Vagina (tissue), 2 donors: ENCODE measurements at regions not wholly inside any gene's neighbourhood (a gene's known extent, or its start where the extent isn't known, plus 50 kb on each side); places are given as distances from the start of the nearest gene placed in this dataset.

Experiments used
- DNase-seq, 2 donors: peaks; one replicate each; pipeline ENCODE4 v3.0.0-alpha.2; 2017; ENCODE audit errors: extremely low spot score in 2 of 2
- H3K27ac ChIP-seq: fragments of 200-600 bp; sonication (generic); one replicate; pipeline ENCODE4 v1.5.1; 2019
- H3K27me3 ChIP-seq: fragments of 200-600 bp; sonication (generic); one replicate; pipeline ENCODE4 v1.5.1; 2019
- H3K36me3 ChIP-seq, 2 donors: fragments of 200-600 bp; sonication (generic); one replicate each; pipeline ENCODE4 v1.5.1; 2017 to 2019
- H3K4me1 ChIP-seq: fragments of 200-600 bp; sonication (generic); one replicate; pipeline ENCODE4 v1.5.1; 2019
- H3K4me3 ChIP-seq, 2 donors: fragments of 200-600 bp; sonication (generic); 1 replicate in 1 of 2; 2 replicates in 1 of 2; pipeline ENCODE4 v1.5.1; 2016 to 2019
- H3K9me3 ChIP-seq: fragments of 200-600 bp; sonication (generic); one replicate; pipeline ENCODE4 v1.5.1; 2019
- POLR2A ChIP-seq, 2 donors: fragments of 450-650 bp; IDR thresholded peaks; one replicate each; pipeline ENCODE4 v1.6.1; 2017; ENCODE audit warnings: antibody characterized with exemption in 2 of 2, mild to moderate bottlenecking in 2 of 2, moderate library complexity in 2 of 2
- POLR2AphosphoS5 ChIP-seq, 2 donors: sonication (generic); formaldehyde crosslinking; IDR thresholded peaks; one replicate each; pipeline ENCODE4 v1.9.0; 2017; ENCODE audit warnings: antibody characterized with exemption in 2 of 2, mild to moderate bottlenecking in 2 of 2, low read depth in 1 of 2; ENCODE audit not compliant: insufficient read depth in 1 of 2
- intact Hi-C: fragments of 100-400 bp; cut with DNase I; formaldehyde crosslinking; loops from one replicate; pipeline ENCODE4 v1.15.1; 2023
- TF ChIP-seq, protein P1 (sequence below), 3 experiments: fragments of 450-650 bp in 2 of 3; fragments of 200-600 bp in 1 of 3; sonication (generic) in 1 of 3; IDR thresholded peaks; one replicate each; pipeline ENCODE4 v1.5.1; 2017 to 2019; ENCODE audit warnings: antibody characterized with exemption in 3 of 3, mild to moderate bottlenecking in 2 of 3, moderate library complexity in 2 of 3

DNA sequence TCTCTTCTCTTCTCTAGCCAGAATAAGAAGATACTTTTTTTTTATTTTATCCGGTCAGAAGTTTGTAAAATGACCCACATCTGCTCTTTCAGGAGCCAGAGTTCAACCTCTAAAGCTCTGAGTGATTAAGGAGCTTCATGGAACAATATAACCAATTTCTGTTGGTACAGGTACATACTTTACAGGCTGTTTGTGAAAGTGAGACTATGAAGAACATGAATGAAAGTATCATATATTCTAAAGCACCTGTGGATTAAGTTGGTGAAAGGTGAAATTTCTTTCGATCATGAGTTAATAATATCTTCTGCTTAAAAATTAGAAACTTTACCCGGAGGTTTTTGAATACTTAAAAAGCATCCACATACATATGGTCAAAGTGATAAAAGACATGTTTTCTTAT is 65.2 kb downstream of the DMRT2 start:
- H3K4me1 ChIP-seq, result no peaks in the 10 kb centered on the region
- no peaks in the 10 kb centered on the region for H3K36me3 ChIP-seq
- intact Hi-C loops, result no loop called here
- DNase-seq, result no peak
- no peak overlapping the region for H3K27ac ChIP-seq
- H3K9me3 ChIP-seq, result no peaks in the 10 kb centered on the region
- H3K27me3 ChIP-seq, result no peaks in the 10 kb centered on the region
- TF ChIP-seq, protein P1, sequence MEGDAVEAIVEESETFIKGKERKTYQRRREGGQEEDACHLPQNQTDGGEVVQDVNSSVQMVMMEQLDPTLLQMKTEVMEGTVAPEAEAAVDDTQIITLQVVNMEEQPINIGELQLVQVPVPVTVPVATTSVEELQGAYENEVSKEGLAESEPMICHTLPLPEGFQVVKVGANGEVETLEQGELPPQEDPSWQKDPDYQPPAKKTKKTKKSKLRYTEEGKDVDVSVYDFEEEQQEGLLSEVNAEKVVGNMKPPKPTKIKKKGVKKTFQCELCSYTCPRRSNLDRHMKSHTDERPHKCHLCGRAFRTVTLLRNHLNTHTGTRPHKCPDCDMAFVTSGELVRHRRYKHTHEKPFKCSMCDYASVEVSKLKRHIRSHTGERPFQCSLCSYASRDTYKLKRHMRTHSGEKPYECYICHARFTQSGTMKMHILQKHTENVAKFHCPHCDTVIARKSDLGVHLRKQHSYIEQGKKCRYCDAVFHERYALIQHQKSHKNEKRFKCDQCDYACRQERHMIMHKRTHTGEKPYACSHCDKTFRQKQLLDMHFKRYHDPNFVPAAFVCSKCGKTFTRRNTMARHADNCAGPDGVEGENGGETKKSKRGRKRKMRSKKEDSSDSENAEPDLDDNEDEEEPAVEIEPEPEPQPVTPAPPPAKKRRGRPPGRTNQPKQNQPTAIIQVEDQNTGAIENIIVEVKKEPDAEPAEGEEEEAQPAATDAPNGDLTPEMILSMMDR (IDR thresholded peaks at IDR 0.05), result no peak
- no peak for TF ChIP-seq POLR2A (IDR thresholded peaks at IDR 0.05)
- TF ChIP-seq POLR2AphosphoS5 (IDR thresholded peaks at IDR 0.05; ENCODE audit: insufficient read depth in 1 of 2, low read depth in 1 of 2), result no peak
- no peak overlapping the region for H3K4me3 ChIP-seq

DNA sequence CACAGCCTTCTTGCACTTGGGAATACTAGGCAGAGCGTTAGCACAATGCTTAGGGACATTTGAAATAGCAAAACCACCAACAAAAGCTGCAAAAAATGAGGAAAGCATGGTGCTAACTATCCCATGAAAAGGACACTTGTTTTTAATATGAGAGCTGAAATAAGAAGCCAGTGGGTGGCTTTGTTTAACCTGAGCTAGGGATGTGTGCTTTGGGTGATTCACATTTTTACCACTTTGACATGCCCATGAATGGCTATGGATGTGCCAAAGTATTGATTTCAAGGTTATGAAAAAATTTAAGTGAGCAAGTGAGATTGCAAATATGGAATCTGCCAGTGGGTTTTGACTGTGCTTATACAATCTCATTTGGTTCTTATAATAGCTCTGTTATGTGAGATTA is 67.3 kb downstream of the DMRT2 start:
- H3K27me3 ChIP-seq, result no peaks in the 10 kb centered on the region
- no peaks in the 10 kb centered on the region for H3K4me1 ChIP-seq
- no peak for DNase-seq
- H3K4me3 ChIP-seq, result no peak overlapping the region
- TF ChIP-seq POLR2A (IDR thresholded peaks at IDR 0.05) (no peak), POLR2AphosphoS5 (IDR thresholded peaks at IDR 0.05; ENCODE audit: insufficient read depth in 1 of 2, low read depth in 1 of 2) (no peak)
- TF ChIP-seq, protein P1 (IDR thresholded peaks at IDR 0.05), result no peak
- H3K36me3 ChIP-seq, result no peaks in the 10 kb centered on the region
- H3K9me3 ChIP-seq, result no peaks in the 10 kb centered on the region
- intact Hi-C loops, result no loop called here
- H3K27ac ChIP-seq, result no peak overlapping the region

GRCh38 chr9:1120500-1121165 is 70.5 kb downstream of the DMRT2 start:
- Histone ChIP-seq H3K27me3 (no peaks in the 10 kb centered on the region), H3K4me3 (no peak overlapping the region), H3K36me3 (no peaks in the 10 kb centered on the region), H3K4me1 (no peaks in the 10 kb centered on the region), H3K27ac (no peak overlapping the region), H3K9me3 (no peaks in the 10 kb centered on the region)
- intact Hi-C loops, result loop anchor here (2.0 kb wide), 1 partner anchor 36 kb away; no protein-coding TSS in a partner anchor
- TF ChIP-seq POLR2AphosphoS5 (IDR thresholded peaks at IDR 0.05; ENCODE audit: insufficient read depth in 1 of 2, low read depth in 1 of 2), result no peak
- DNase-seq, result no peak

DNA sequence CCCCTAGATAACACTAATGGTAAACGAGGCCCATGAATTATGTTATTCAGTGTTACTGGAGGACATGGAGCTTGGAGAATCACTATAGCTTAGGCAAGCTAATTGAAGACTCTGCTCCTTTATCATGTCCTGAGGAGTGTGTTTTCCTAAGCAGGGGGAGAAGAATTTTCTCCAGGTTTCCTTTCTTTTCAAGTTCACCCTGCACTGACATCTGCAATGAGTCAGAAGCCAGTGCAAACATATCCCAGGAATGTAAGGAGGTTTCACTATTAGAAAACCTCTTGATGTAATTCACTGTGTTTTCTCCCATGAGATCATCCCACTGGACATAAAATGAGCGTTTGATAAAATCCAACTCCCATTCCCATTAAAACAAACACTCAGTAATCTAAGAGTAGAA is 75.6 kb downstream of the DMRT2 start:
- no peaks in the 10 kb centered on the region for H3K4me1 ChIP-seq
- DNase-seq, result no peak
- H3K27ac ChIP-seq, result no peak overlapping the region
- H3K9me3 ChIP-seq, result no peaks in the 10 kb centered on the region
- H3K4me3 ChIP-seq, result no peak overlapping the region
- H3K27me3 ChIP-seq, result no peaks in the 10 kb centered on the region
- TF ChIP-seq POLR2A (IDR thresholded peaks at IDR 0.05), result no peak
- TF ChIP-seq, protein P1 (IDR thresholded peaks at IDR 0.05), result no peak
- TF ChIP-seq POLR2AphosphoS5 (IDR thresholded peaks at IDR 0.05; ENCODE audit: insufficient read depth in 1 of 2, low read depth in 1 of 2), result no peak
- no peaks in the 10 kb centered on the region for H3K36me3 ChIP-seq
- intact Hi-C loops, result no loop called here

DNA sequence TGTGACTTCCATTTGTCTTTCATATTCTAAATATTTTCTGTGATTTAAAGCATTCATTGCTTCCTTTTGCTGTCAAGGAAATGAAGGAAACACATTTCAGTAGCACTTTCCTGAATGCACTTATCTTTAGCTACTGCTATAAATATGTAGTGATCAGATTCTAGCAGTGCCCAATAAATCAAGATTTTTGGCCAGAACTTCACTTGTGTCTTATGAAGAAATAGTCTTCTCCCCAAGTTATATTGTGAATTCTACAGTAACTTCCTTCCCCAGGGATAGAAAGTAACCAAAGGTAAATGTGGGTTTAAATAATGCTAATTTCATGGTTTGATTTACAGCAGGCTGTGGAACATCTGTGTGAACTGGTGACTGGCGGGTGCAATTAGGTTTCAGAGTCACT is 77.9 kb downstream of the DMRT2 start:
- H3K9me3 ChIP-seq, result no peaks in the 10 kb centered on the region
- H3K36me3 ChIP-seq, result no peaks in the 10 kb centered on the region
- no peak overlapping the region for H3K4me3 ChIP-seq
- TF ChIP-seq POLR2AphosphoS5 (IDR thresholded peaks at IDR 0.05; ENCODE audit: insufficient read depth in 1 of 2, low read depth in 1 of 2) (no peak), POLR2A (IDR thresholded peaks at IDR 0.05) (no peak)
- TF ChIP-seq, protein P1 (IDR thresholded peaks at IDR 0.05), result no peak
- intact Hi-C loops, result no loop called here
- no peaks in the 10 kb centered on the region for H3K4me1 ChIP-seq
- no peaks in the 10 kb centered on the region for H3K27me3 ChIP-seq
- DNase-seq, result no peak
- H3K27ac ChIP-seq, result no peak overlapping the region
